ENCODE measurements at regions not wholly inside any gene's neighbourhood (a gene's known extent, or its start where the extent isn't known, plus 50 kb on each side); places are given as distances from the start of the nearest gene placed in this dataset.

DNA sequence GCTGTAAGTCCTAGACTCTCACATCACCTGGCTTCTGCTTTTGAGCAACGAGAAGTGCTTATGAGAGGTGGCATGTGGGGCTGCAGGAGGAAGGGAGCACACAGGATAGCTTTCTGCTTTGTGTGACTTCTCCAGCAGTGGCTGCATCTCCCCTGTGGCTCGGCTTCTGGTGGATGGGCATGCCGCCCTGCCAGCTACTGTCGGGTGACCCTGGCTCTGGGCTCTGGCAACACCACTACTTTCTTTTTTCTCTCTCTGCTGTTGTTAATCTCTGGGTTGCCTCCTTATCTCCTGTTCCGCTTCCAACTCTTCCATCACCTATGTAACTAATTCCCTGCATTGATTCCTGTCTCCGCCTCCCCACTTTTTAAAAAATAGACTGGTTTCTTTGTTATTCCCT, 209.1 kb upstream of the DAAM1 start:
- TF ChIP-seq, protein P1, sequence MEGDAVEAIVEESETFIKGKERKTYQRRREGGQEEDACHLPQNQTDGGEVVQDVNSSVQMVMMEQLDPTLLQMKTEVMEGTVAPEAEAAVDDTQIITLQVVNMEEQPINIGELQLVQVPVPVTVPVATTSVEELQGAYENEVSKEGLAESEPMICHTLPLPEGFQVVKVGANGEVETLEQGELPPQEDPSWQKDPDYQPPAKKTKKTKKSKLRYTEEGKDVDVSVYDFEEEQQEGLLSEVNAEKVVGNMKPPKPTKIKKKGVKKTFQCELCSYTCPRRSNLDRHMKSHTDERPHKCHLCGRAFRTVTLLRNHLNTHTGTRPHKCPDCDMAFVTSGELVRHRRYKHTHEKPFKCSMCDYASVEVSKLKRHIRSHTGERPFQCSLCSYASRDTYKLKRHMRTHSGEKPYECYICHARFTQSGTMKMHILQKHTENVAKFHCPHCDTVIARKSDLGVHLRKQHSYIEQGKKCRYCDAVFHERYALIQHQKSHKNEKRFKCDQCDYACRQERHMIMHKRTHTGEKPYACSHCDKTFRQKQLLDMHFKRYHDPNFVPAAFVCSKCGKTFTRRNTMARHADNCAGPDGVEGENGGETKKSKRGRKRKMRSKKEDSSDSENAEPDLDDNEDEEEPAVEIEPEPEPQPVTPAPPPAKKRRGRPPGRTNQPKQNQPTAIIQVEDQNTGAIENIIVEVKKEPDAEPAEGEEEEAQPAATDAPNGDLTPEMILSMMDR (optimal IDR thresholded peaks at IDR 0.05 in 1 of 3, IDR thresholded peaks at IDR 0.05 in 1 of 3, conservative IDR thresholded peaks at IDR 0.05 in 1 of 3; ENCODE audit: extremely low read depth in 1 of 3, insufficient read depth in 2 of 3, low read length in 3 of 3), result no peak
- no peak for TF ChIP-seq EZH2 (IDR thresholded peaks at IDR 0.05; ENCODE audit: low read length)

Measured in keratinocyte (primary cell).